ENCODE measurements at regions not wholly inside any gene's neighbourhood (a gene's known extent, or its start where the extent isn't known, plus 50 kb on each side); places are given as distances from the start of the nearest gene placed in this dataset.

- no peak overlapping the region for H2AFZ ChIP-seq
- H3K36me3 ChIP-seq (replicated peaks; ENCODE audit: insufficient read depth, low read depth) = no peaks in the 10 kb centered on the region
- no peaks in the 10 kb centered on the region for H3K79me2 ChIP-seq
- H3K27ac ChIP-seq = no peak overlapping the region
- H3K4me2 ChIP-seq = no peak overlapping the region
- no peak for DNase-seq (ENCODE audit: low spot score)
- TF ChIP-seq CTCF (IDR thresholded peaks at IDR 0.05; ENCODE audit: poor library complexity) (no peak), EZH2phosphoT487 (IDR thresholded peaks at IDR 0.05; ENCODE audit: low read depth, severe bottlenecking, unreplicated experiment) (no peak), EZH2 (IDR thresholded peaks at IDR 0.05; ENCODE audit: borderline replicate concordance) (no peak)
- no peaks in the 10 kb centered on the region for H3K9me3 ChIP-seq (ENCODE audit: low read depth)
- H3K4me3 ChIP-seq = no peak overlapping the region
- no peaks in the 10 kb centered on the region for H3K4me1 ChIP-seq (ENCODE audit: insufficient read depth)
- H4K20me1 ChIP-seq (ENCODE audit: insufficient read depth, poor library complexity, severe bottlenecking) = no peaks in the 10 kb centered on the region
- no peaks in the 10 kb centered on the region for H3K9me2 ChIP-seq (replicated peaks; ENCODE audit: insufficient read depth)
- H3K27me3 ChIP-seq = no peaks in the 10 kb centered on the region
These were observed 632.3 kb downstream of the PDHA2 start for GRCh38 chr4:96471956-96472867.

- H3K27me3 ChIP-seq = no peaks in the 10 kb centered on the region
- no peaks in the 10 kb centered on the region for H4K20me1 ChIP-seq (ENCODE audit: insufficient read depth, poor library complexity, severe bottlenecking)
- no peak overlapping the region for H2AFZ ChIP-seq
- no peaks in the 10 kb centered on the region for H3K9me3 ChIP-seq (ENCODE audit: low read depth)
- 89% methylated on average over 1 of the region's 1 CpG for WGBS (ENCODE audit: low lambda C conversion rate, missing lambda C conversion rate)
- no peak overlapping the region for H3K4me2 ChIP-seq
- no peak for TF ChIP-seq CTCF (IDR thresholded peaks at IDR 0.05; ENCODE audit: poor library complexity)
- TF ChIP-seq EZH2 (IDR thresholded peaks at IDR 0.05; ENCODE audit: borderline replicate concordance) = no peak
- TF ChIP-seq EZH2phosphoT487 (IDR thresholded peaks at IDR 0.05; ENCODE audit: low read depth, severe bottlenecking, unreplicated experiment) = no peak
- no peaks in the 10 kb centered on the region for H3K36me3 ChIP-seq (replicated peaks; ENCODE audit: insufficient read depth, low read depth)
- no peaks in the 10 kb centered on the region for H3K9me2 ChIP-seq (replicated peaks; ENCODE audit: insufficient read depth)
- DNase-seq (ENCODE audit: low spot score) = no peak
- no peak overlapping the region for H3K4me3 ChIP-seq
- no peaks in the 10 kb centered on the region for H3K79me2 ChIP-seq
- H3K27ac ChIP-seq = peak overlapping the region; percentile 2
- no peaks in the 10 kb centered on the region for H3K4me1 ChIP-seq (ENCODE audit: insufficient read depth)
These were observed 633.4 kb downstream of the PDHA2 start for GRCh38 chr4:96473246-96473645.

DNA sequence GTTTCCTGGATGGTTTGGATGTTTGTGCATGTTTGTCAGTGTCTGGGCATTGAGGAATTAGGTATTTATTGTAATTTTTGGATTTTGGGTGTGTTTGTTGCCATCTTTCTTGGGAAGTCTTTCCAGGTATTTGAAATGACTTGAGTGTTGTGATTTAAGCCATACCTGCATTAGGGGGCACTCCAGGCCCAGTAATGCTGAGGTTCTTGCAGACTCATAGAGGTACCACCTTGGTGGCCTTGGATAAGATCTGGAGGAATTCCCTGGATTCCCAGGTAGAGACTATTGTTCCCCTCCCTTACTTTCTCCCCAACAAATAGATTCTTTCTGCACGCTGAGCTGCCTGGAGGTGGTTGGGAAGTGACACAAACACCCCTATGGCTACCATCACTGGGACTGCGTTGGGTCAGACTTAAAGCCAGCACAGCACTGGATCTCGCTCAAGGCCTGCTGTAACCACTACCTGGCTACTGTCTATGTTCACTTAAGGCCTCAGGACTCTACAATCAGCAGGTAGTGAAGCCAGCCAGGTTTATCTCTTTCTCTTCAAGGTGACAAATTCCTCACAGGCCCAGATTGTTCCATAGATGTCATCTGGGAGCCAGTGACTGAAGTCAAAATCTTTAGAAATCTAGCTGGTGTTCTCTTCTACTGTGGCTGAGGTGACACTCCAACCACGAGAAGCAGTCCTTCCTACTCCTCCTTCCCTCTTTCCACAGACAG, 643.6 kb downstream of the PDHA2 start:
- WGBS (ENCODE audit: low lambda C conversion rate, missing lambda C conversion rate) = 76% methylated on average over 4 of the region's 4 CpGs

More for the DNA sequence above, 643.6 kb downstream of the PDHA2 start:
- H3K79me2 ChIP-seq = no peaks in the 10 kb centered on the region
- H3K9me3 ChIP-seq (ENCODE audit: low read depth) = no peaks in the 10 kb centered on the region
- TF ChIP-seq EZH2phosphoT487 (IDR thresholded peaks at IDR 0.05; ENCODE audit: low read depth, severe bottlenecking, unreplicated experiment) = no peak
- no peak for TF ChIP-seq CTCF (IDR thresholded peaks at IDR 0.05; ENCODE audit: poor library complexity)
- no peak for TF ChIP-seq EZH2 (IDR thresholded peaks at IDR 0.05; ENCODE audit: borderline replicate concordance)
- no peak for DNase-seq (ENCODE audit: low spot score)
- no peaks in the 10 kb centered on the region for H4K20me1 ChIP-seq (ENCODE audit: insufficient read depth, poor library complexity, severe bottlenecking)
- H3K4me3 ChIP-seq = no peak overlapping the region
- no peak overlapping the region for H2AFZ ChIP-seq
- H3K36me3 ChIP-seq (replicated peaks; ENCODE audit: insufficient read depth, low read depth) = no peaks in the 10 kb centered on the region
- no peak overlapping the region for H3K27ac ChIP-seq
- no peaks in the 10 kb centered on the region for H3K4me1 ChIP-seq (ENCODE audit: insufficient read depth)
- H3K4me2 ChIP-seq = no peak overlapping the region
- H3K27me3 ChIP-seq = no peaks in the 10 kb centered on the region
- no peaks in the 10 kb centered on the region for H3K9me2 ChIP-seq (replicated peaks; ENCODE audit: insufficient read depth)
